ENCODE measurements at regions not wholly inside any gene's neighbourhood (a gene's known extent, or its start where the extent isn't known, plus 50 kb on each side); places are given as distances from the start of the nearest gene placed in this dataset.

GRCh38 chr5:4212981-4213819 lies 617.6 kb downstream of the IRX1 start:
- Mint-ChIP-seq H3K4me3 (no peak overlapping the region), H3K27me3 (no peaks in the 10 kb centered on the region), H3K36me3 (ENCODE audit: low read depth) (no peaks in the 10 kb centered on the region), H3K27ac (no peak overlapping the region), H3K4me1 (no peaks in the 10 kb centered on the region), H3K9me3 (peaks cover 13% of the 10 kb centered on the region)
- no peak for DNase-seq
- ATAC-seq: no peak

GRCh38 chr5:4215143-4215542 lies 619.5 kb downstream of the IRX1 start:
- H3K36me3 Mint-ChIP-seq (ENCODE audit: low read depth): no peaks in the 10 kb centered on the region
- H3K27me3 Mint-ChIP-seq: no peaks in the 10 kb centered on the region
- DNase-seq (no peak), ATAC-seq (no peak)
- no peaks in the 10 kb centered on the region for H3K4me1 Mint-ChIP-seq
- no peak overlapping the region for H3K27ac Mint-ChIP-seq
- H3K9me3 Mint-ChIP-seq: no peaks in the 10 kb centered on the region
- no peak overlapping the region for H3K4me3 Mint-ChIP-seq

GRCh38 chr5:4216142-4216541 lies 620.5 kb downstream of the IRX1 start:
- H3K36me3 Mint-ChIP-seq (ENCODE audit: low read depth): no peaks in the 10 kb centered on the region
- DNase-seq (no peak), ATAC-seq (no peak)
- H3K4me1 Mint-ChIP-seq: no peaks in the 10 kb centered on the region
- H3K4me3 Mint-ChIP-seq: no peak overlapping the region
- no peaks in the 10 kb centered on the region for H3K9me3 Mint-ChIP-seq
- H3K27ac Mint-ChIP-seq: no peak overlapping the region
- no peaks in the 10 kb centered on the region for H3K27me3 Mint-ChIP-seq

GRCh38 chr5:4220016-4220415 lies 624.4 kb downstream of the IRX1 start:
- Mint-ChIP-seq H3K36me3 (ENCODE audit: low read depth) (no peaks in the 10 kb centered on the region), H3K27me3 (no peaks in the 10 kb centered on the region), H3K4me3 (no peak overlapping the region), H3K4me1 (no peaks in the 10 kb centered on the region), H3K9me3 (no peaks in the 10 kb centered on the region), H3K27ac (no peak overlapping the region)
- DNase-seq: no peak
- no peak for ATAC-seq

GRCh38 chr5:4221048-4221447 lies 625.4 kb downstream of the IRX1 start:
- no peaks in the 10 kb centered on the region for H3K36me3 Mint-ChIP-seq (ENCODE audit: low read depth)
- H3K4me1 Mint-ChIP-seq: no peaks in the 10 kb centered on the region
- ATAC-seq (no peak), DNase-seq (no peak)
- no peaks in the 10 kb centered on the region for H3K27me3 Mint-ChIP-seq
- no peaks in the 10 kb centered on the region for H3K9me3 Mint-ChIP-seq
- H3K4me3 Mint-ChIP-seq: no peak overlapping the region
- no peak overlapping the region for H3K27ac Mint-ChIP-seq

- H3K4me1 Mint-ChIP-seq: no peaks in the 10 kb centered on the region
- no peaks in the 10 kb centered on the region for H3K27me3 Mint-ChIP-seq
- H3K9me3 Mint-ChIP-seq: no peaks in the 10 kb centered on the region
- H3K4me3 Mint-ChIP-seq: no peak overlapping the region
- no peaks in the 10 kb centered on the region for H3K36me3 Mint-ChIP-seq (ENCODE audit: low read depth)
- ATAC-seq (no peak), DNase-seq (no peak)
- H3K27ac Mint-ChIP-seq: no peak overlapping the region
Measured at GRCh38 chr5:4222147-4222546, 626.5 kb downstream of the IRX1 start.

- H3K27me3 Mint-ChIP-seq: no peaks in the 10 kb centered on the region
- no peaks in the 10 kb centered on the region for H3K36me3 Mint-ChIP-seq (ENCODE audit: low read depth)
- DNase-seq: no peak
- H3K27ac Mint-ChIP-seq: no peak overlapping the region
- no peaks in the 10 kb centered on the region for H3K9me3 Mint-ChIP-seq
- no peak overlapping the region for H3K4me3 Mint-ChIP-seq
- no peak for ATAC-seq
- H3K4me1 Mint-ChIP-seq: no peaks in the 10 kb centered on the region
Measured at GRCh38 chr5:4222821-4223220, 627.2 kb downstream of the IRX1 start.

GRCh38 chr5:4225741-4226140 lies 630.1 kb downstream of the IRX1 start:
- Mint-ChIP-seq H3K27ac (no peak overlapping the region), H3K36me3 (ENCODE audit: low read depth) (no peaks in the 10 kb centered on the region), H3K27me3 (no peaks in the 10 kb centered on the region), H3K4me3 (no peak overlapping the region), H3K9me3 (no peaks in the 10 kb centered on the region), H3K4me1 (no peaks in the 10 kb centered on the region)
- ATAC-seq: no peak
- DNase-seq: no peak

GRCh38 chr5:4226565-4226964 lies 630.9 kb downstream of the IRX1 start:
- no peak overlapping the region for H3K4me3 Mint-ChIP-seq
- no peaks in the 10 kb centered on the region for H3K36me3 Mint-ChIP-seq (ENCODE audit: low read depth)

GRCh38 chr5:4228708-4229107 lies 633.1 kb downstream of the IRX1 start:
- Mint-ChIP-seq H3K27ac (no peak overlapping the region), H3K4me3 (no peak overlapping the region), H3K36me3 (ENCODE audit: low read depth) (no peaks in the 10 kb centered on the region), H3K27me3 (no peaks in the 10 kb centered on the region), H3K4me1 (no peaks in the 10 kb centered on the region), H3K9me3 (peaks cover 13% of the 10 kb centered on the region)
- ATAC-seq (no peak), DNase-seq (no peak)

More at GRCh38 chr5:4226565-4226964, 630.9 kb downstream of the IRX1 start:
- H3K9me3 Mint-ChIP-seq: no peaks in the 10 kb centered on the region
- no peak overlapping the region for H3K27ac Mint-ChIP-seq
- H3K27me3 Mint-ChIP-seq: no peaks in the 10 kb centered on the region
- H3K4me1 Mint-ChIP-seq: no peaks in the 10 kb centered on the region
- DNase-seq (no peak), ATAC-seq (no peak)

- Mint-ChIP-seq H3K4me1 (no peaks in the 10 kb centered on the region), H3K27ac (no peak overlapping the region)
Measured at GRCh38 chr5:4229414-4230292, 634.0 kb downstream of the IRX1 start.

GRCh38 chr5:4230471-4230785 lies 634.8 kb downstream of the IRX1 start:
- Mint-ChIP-seq H3K9me3 (peaks cover 30% of the 10 kb centered on the region), H3K27me3 (no peaks in the 10 kb centered on the region), H3K27ac (no peak overlapping the region), H3K4me1 (no peaks in the 10 kb centered on the region), H3K36me3 (ENCODE audit: low read depth) (no peaks in the 10 kb centered on the region), H3K4me3 (no peak overlapping the region)
- ATAC-seq (no peak), DNase-seq (no peak)

More at GRCh38 chr5:4229414-4230292, 634.0 kb downstream of the IRX1 start:
- Mint-ChIP-seq H3K9me3 (peaks cover 22% of the 10 kb centered on the region), H3K4me3 (no peak overlapping the region), H3K36me3 (ENCODE audit: low read depth) (no peaks in the 10 kb centered on the region), H3K27me3 (no peaks in the 10 kb centered on the region)
- ATAC-seq: no peak
- no peak for DNase-seq

- DNase-seq: no peak
- Mint-ChIP-seq H3K4me1 (no peaks in the 10 kb centered on the region), H3K9me3 (peaks cover 32% of the 10 kb centered on the region), H3K27ac (no peak overlapping the region), H3K4me3 (no peak overlapping the region), H3K27me3 (no peaks in the 10 kb centered on the region), H3K36me3 (ENCODE audit: low read depth) (no peaks in the 10 kb centered on the region)
- no peak for ATAC-seq
Measured at GRCh38 chr5:4230786-4231641, 635.4 kb downstream of the IRX1 start.

- Mint-ChIP-seq H3K27ac (no peak overlapping the region), H3K4me3 (no peak overlapping the region), H3K36me3 (ENCODE audit: low read depth) (no peaks in the 10 kb centered on the region), H3K27me3 (no peaks in the 10 kb centered on the region), H3K4me1 (no peaks in the 10 kb centered on the region), H3K9me3 (peaks cover 32% of the 10 kb centered on the region)
- no peak for DNase-seq
- ATAC-seq: no peak
Measured at GRCh38 chr5:4232084-4232483, 636.5 kb downstream of the IRX1 start.

All from activated naive CD8-positive, alpha-beta T cell treated with anti-CD3 and anti-CD28 coated beads, Interleukin-2, amount 50 U/mL, for 24 hours (primary cell).